Sigmoid colon (tissue), 3 donors: ENCODE measurements at regions not wholly inside any gene's neighbourhood (a gene's known extent, or its start where the extent isn't known, plus 50 kb on each side); places are given as distances from the start of the nearest gene placed in this dataset.

ENCODE experiments used
- CTCF ChIP-seq, 4 experiments: fragments of 450-650 bp in 3 of 4; fragments of 200-600 bp in 1 of 4; IDR thresholded peaks; one replicate each; pipeline ENCODE4 v1.5.1; 2016 to 2019; ENCODE audit warnings: antibody characterized with exemption in 4 of 4, mild to moderate bottlenecking in 3 of 4, moderate library complexity in 2 of 4
- POLR2A ChIP-seq, 2 donors: fragments of 450-650 bp; IDR thresholded peaks; one replicate each; pipeline ENCODE4 v1.6.1; 2016; ENCODE audit warnings: antibody characterized with exemption in 2 of 2, mild to moderate bottlenecking in 2 of 2, moderate library complexity in 2 of 2

GRCh38 chr4:171101845-171102244 is 711.4 kb upstream of the GALNTL6 start:
- no peak for TF ChIP-seq POLR2A (IDR thresholded peaks at IDR 0.05)
- no peak for TF ChIP-seq CTCF (IDR thresholded peaks at IDR 0.05)
